ENCODE measurements at regions not wholly inside any gene's neighbourhood (a gene's known extent, or its start where the extent isn't known, plus 50 kb on each side); places are given as distances from the start of the nearest gene placed in this dataset.

GRCh38 chr2:236875906-236876505, 209.7 kb upstream of the COPS8 start:
- TF ChIP-seq CTCF (CRISPR knock-in tag; IDR thresholded peaks at IDR 0.05) = no peak
- no peak for TF ChIP-seq POLR2AphosphoS5 (IDR thresholded peaks at IDR 0.05; ENCODE audit: low read depth, low read length)
- no peak for TF ChIP-seq JUN (CRISPR knock-in tag; IDR thresholded peaks at IDR 0.05)
- TF ChIP-seq RAD51 (IDR thresholded peaks at IDR 0.05; ENCODE audit: borderline replicate concordance) = no peak
- no peak for TF ChIP-seq ZNF138 (CRISPR knock-in tag; IDR thresholded peaks at IDR 0.05; ENCODE audit: low read depth)
- no peak for TF ChIP-seq ZNF24 (IDR thresholded peaks at IDR 0.05)

All from HepG2 (cell line).